ENCODE measurements at regions not wholly inside any gene's neighbourhood (a gene's known extent, or its start where the extent isn't known, plus 50 kb on each side); places are given as distances from the start of the nearest gene placed in this dataset.
A peak's percentile ranks its signal among the peaks of the same experiment; 100 is the strongest.
"Not testable (repeated sequence)": the region's sequence is repeated elsewhere in the genome, so short reads cannot be mapped to it uniquely, and the experiment has no call there.

- H3K9me3 ChIP-seq (replicated peaks; ENCODE audit: low read length) = no peaks in the 10 kb centered on the region
Measured at GRCh38 chr9:111107141-111107540, 68.9 kb upstream of the LPAR1 start.

GRCh38 chr9:111106202-111106601, 67.9 kb upstream of the LPAR1 start:
- Histone ChIP-seq H3K4me1 (ENCODE audit: control insufficient read depth, insufficient read depth, low read length) (no peaks in the 10 kb centered on the region), H3K4me2 (ENCODE audit: low read length) (no peak overlapping the region), H3K27me3 (ENCODE audit: control insufficient read depth, insufficient read depth, low read length) (no peaks in the 10 kb centered on the region), H3K9me3 (replicated peaks; ENCODE audit: low read length) (no peaks in the 10 kb centered on the region), H3K36me3 (ENCODE audit: insufficient read depth, low read length) (no peaks in the 10 kb centered on the region), H3K4me3 (ENCODE audit: low read length) (no peak overlapping the region), H3K9ac (ENCODE audit: low read depth, low read length) (no peak overlapping the region)

More at GRCh38 chr9:111107141-111107540, 68.9 kb upstream of the LPAR1 start:
- Histone ChIP-seq H3K27me3 (ENCODE audit: control insufficient read depth, insufficient read depth, low read length) (no peaks in the 10 kb centered on the region), H3K36me3 (ENCODE audit: insufficient read depth, low read length) (no peaks in the 10 kb centered on the region), H3K4me1 (ENCODE audit: control insufficient read depth, insufficient read depth, low read length) (no peaks in the 10 kb centered on the region), H3K4me3 (ENCODE audit: low read length) (no peak overlapping the region), H3K4me2 (ENCODE audit: low read length) (no peak overlapping the region), H3K9ac (ENCODE audit: low read depth, low read length) (no peak overlapping the region)

DNA sequence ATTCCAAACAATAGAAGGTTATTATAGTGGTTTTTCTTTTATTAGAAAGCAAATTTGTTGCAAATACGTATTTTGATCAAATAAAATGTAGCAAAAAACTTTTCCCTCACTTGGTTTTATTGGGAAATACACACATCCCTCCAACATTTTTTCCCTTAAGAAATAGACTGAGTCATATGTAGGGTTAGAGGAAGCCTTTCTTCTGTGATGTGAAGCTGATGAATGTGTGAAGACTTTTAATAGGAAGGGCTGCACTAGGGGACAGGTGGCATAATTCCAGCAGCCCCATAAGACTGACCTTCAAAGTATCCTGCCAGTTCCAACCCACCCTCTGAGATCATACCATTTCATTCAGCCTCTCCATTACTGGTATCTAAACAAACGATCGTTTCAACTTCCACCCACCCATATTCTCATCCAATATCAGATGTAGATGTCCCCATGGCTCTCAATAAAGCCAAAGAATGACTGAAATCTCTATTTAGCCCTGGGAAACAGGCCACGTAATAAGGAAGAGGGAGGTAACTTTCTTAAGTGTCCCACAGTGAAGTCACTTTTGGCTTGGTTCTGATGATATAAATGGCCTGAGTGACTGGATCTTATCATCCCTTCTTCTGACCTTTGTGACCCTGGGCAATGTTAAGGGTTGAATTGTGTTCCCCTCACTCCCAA, 64.7 kb upstream of the LPAR1 start:
- H3K9me3 ChIP-seq (replicated peaks; ENCODE audit: low read length) = no peaks in the 10 kb centered on the region
- H3K4me1 ChIP-seq (ENCODE audit: control insufficient read depth, insufficient read depth, low read length) = no peaks in the 10 kb centered on the region
- no peaks in the 10 kb centered on the region for H3K36me3 ChIP-seq (ENCODE audit: insufficient read depth, low read length)
- no peak overlapping the region for H3K4me2 ChIP-seq (ENCODE audit: low read length)
- H3K27me3 ChIP-seq (ENCODE audit: control insufficient read depth, insufficient read depth, low read length) = no peaks in the 10 kb centered on the region
- no peak overlapping the region for H3K4me3 ChIP-seq (ENCODE audit: low read length)
- no peak overlapping the region for H3K9ac ChIP-seq (ENCODE audit: low read depth, low read length)

- Histone ChIP-seq H3K27me3 (ENCODE audit: control insufficient read depth, insufficient read depth, low read length) (no peaks in the 10 kb centered on the region), H3K9me3 (replicated peaks; ENCODE audit: low read length) (no peaks in the 10 kb centered on the region), H3K36me3 (ENCODE audit: insufficient read depth, low read length) (no peaks in the 10 kb centered on the region), H3K4me3 (ENCODE audit: low read length) (no peak overlapping the region), H3K9ac (ENCODE audit: low read depth, low read length) (no peak overlapping the region), H3K4me1 (ENCODE audit: control insufficient read depth, insufficient read depth, low read length) (peaks cover 13% of the 10 kb centered on the region), H3K4me2 (ENCODE audit: low read length) (no peak overlapping the region)
Measured at GRCh38 chr9:111099199-111100008, 61.1 kb upstream of the LPAR1 start.

- Histone ChIP-seq H3K36me3 (ENCODE audit: insufficient read depth, low read length) (no peaks in the 10 kb centered on the region), H3K4me1 (ENCODE audit: control insufficient read depth, insufficient read depth, low read length) (peaks cover 18% of the 10 kb centered on the region), H3K4me3 (ENCODE audit: low read length) (no peak overlapping the region), H3K9me3 (replicated peaks; ENCODE audit: low read length) (no peaks in the 10 kb centered on the region), H3K4me2 (ENCODE audit: low read length) (no peak overlapping the region), H3K9ac (ENCODE audit: low read depth, low read length) (no peak overlapping the region), H3K27me3 (ENCODE audit: control insufficient read depth, insufficient read depth, low read length) (no peaks in the 10 kb centered on the region)
Measured at GRCh38 chr9:111098093-111098492, 59.8 kb upstream of the LPAR1 start.

- no peak overlapping the region for H3K4me3 ChIP-seq (ENCODE audit: low read length)
- H3K4me1 ChIP-seq (ENCODE audit: control insufficient read depth, insufficient read depth, low read length) = peaks cover 18% of the 10 kb centered on the region
- H3K9ac ChIP-seq (ENCODE audit: low read depth, low read length) = no peak overlapping the region
- H3K9me3 ChIP-seq (replicated peaks; ENCODE audit: low read length) = no peaks in the 10 kb centered on the region
- H3K4me2 ChIP-seq (ENCODE audit: low read length) = no peak overlapping the region
- H3K36me3 ChIP-seq (ENCODE audit: insufficient read depth, low read length) = no peaks in the 10 kb centered on the region
- no peaks in the 10 kb centered on the region for H3K27me3 ChIP-seq (ENCODE audit: control insufficient read depth, insufficient read depth, low read length)
Measured at GRCh38 chr9:111096051-111096450, 57.8 kb upstream of the LPAR1 start.

- Histone ChIP-seq H3K4me3 (ENCODE audit: low read length) (no peak overlapping the region), H3K4me1 (ENCODE audit: control insufficient read depth, insufficient read depth, low read length) (peaks cover 18% of the 10 kb centered on the region), H3K9me3 (replicated peaks; ENCODE audit: low read length) (no peaks in the 10 kb centered on the region), H3K27me3 (ENCODE audit: control insufficient read depth, insufficient read depth, low read length) (no peaks in the 10 kb centered on the region), H3K4me2 (ENCODE audit: low read length) (no peak overlapping the region), H3K36me3 (ENCODE audit: insufficient read depth, low read length) (no peaks in the 10 kb centered on the region), H3K9ac (ENCODE audit: low read depth, low read length) (no peak overlapping the region)
Measured at GRCh38 chr9:111095441-111095840, 57.2 kb upstream of the LPAR1 start.

GRCh38 chr9:111094958-111095357, 56.7 kb upstream of the LPAR1 start:
- Histone ChIP-seq H3K9me3 (replicated peaks; ENCODE audit: low read length) (no peaks in the 10 kb centered on the region), H3K27me3 (ENCODE audit: control insufficient read depth, insufficient read depth, low read length) (no peaks in the 10 kb centered on the region), H3K36me3 (ENCODE audit: insufficient read depth, low read length) (no peaks in the 10 kb centered on the region), H3K4me2 (ENCODE audit: low read length) (no peak overlapping the region), H3K9ac (ENCODE audit: low read depth, low read length) (no peak overlapping the region), H3K4me3 (ENCODE audit: low read length) (no peak overlapping the region), H3K4me1 (ENCODE audit: control insufficient read depth, insufficient read depth, low read length) (peaks cover 18% of the 10 kb centered on the region)

DNA sequence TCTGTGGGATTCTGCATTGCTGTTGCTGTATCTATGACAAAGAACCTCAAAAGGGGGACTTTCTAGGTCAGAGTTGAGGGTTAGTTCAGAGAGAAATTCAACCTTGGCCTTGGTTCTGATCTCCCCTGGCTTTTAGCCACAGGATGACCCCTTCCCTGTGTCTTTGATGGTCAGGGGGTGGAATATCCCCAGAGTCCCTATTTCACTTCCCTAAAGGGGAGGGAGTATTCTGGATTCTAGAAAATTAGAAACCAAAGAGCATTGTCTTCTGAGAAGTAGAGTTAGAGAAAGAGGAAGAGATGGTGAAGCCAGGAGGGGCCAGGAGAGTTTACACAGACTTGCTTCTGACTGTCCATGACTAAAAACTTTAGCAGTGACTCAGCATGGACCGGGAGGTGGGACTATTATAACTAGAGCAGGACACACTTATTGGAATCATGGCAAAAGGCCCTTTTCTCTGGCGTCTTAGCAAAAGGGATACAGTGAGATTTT, 56.2 kb upstream of the LPAR1 start:
- H3K4me2 ChIP-seq (ENCODE audit: low read length) = peak overlapping the region; percentile 39
- H3K27me3 ChIP-seq (ENCODE audit: control insufficient read depth, insufficient read depth, low read length) = no peaks in the 10 kb centered on the region
- H3K36me3 ChIP-seq (ENCODE audit: insufficient read depth, low read length) = no peaks in the 10 kb centered on the region
- H3K9me3 ChIP-seq (replicated peaks; ENCODE audit: low read length) = no peaks in the 10 kb centered on the region
- no peak overlapping the region for H3K4me3 ChIP-seq (ENCODE audit: low read length)
- no peak overlapping the region for H3K9ac ChIP-seq (ENCODE audit: low read depth, low read length)
- H3K4me1 ChIP-seq (ENCODE audit: control insufficient read depth, insufficient read depth, low read length) = peaks cover 18% of the 10 kb centered on the region

- H3K36me3 ChIP-seq (ENCODE audit: insufficient read depth, low read length); H3K9me3 ChIP-seq (replicated peaks; ENCODE audit: low read length); H3K4me3 ChIP-seq (ENCODE audit: low read length); H3K4me2 ChIP-seq (ENCODE audit: low read length); H3K9ac ChIP-seq (ENCODE audit: low read depth, low read length); H3K27me3 ChIP-seq (ENCODE audit: control insufficient read depth, insufficient read depth, low read length): not testable (repeated sequence)
- H3K4me1 ChIP-seq (ENCODE audit: control insufficient read depth, insufficient read depth, low read length) = peaks cover 18% of the 10 kb centered on the region
Measured at GRCh38 chr9:111092167-111092566, 53.9 kb upstream of the LPAR1 start.
